HCT116 (cell line): ENCODE measurements at regions not wholly inside any gene's neighbourhood (a gene's known extent, or its start where the extent isn't known, plus 50 kb on each side); places are given as distances from the start of the nearest gene placed in this dataset.

Experiments
- ATAC-seq: fragments of 200-7000 bp; cut with Tn5 transposase; 2 replicates; pipeline ENCODE4 v1.9.1; 2020; ENCODE audit warnings: mild to moderate bottlenecking, moderate library complexity
- BruUV-seq: library from RNA; stranded (reverse); fragments of 400-500 nt; replicated peaks from 2 replicates; lab custom pipeline; 2021; lab: Mats Ljungman, UMichigan
- CTCF ChIA-PET: fragments of 300-600 bp; sonication (Branson Sonifier 250); formaldehyde crosslinking; loops from one replicate; lab custom pipeline; 2021; ENCODE audit warnings: antibody characterized with exemption; lab: Charles Lee
- POLR2A ChIA-PET: fragments of 300-600, 350-600 bp; sonication (Branson Sonifier 250); formaldehyde crosslinking; loops from one replicate; lab custom pipeline; 2021; ENCODE audit warnings: antibody characterized with exemption; lab: Charles Lee
- RAD21 ChIA-PET, 2 experiments: fragments of 300-600 bp; sonication (Branson Sonifier 250); formaldehyde crosslinking; loops; one replicate each; lab custom pipeline; 2023; ENCODE audit warnings: low total read pairs in 2 of 2; ENCODE audit not compliant: uncharacterized antibody in 2 of 2, unreplicated experiment in 2 of 2, low non-redundant PET in 1 of 2; lab: Charles Lee
- DNase-seq: peaks from one replicate; pipeline ENCODE4 v3.0.0-alpha.2; 2010; ENCODE audit warnings: low read depth, low spot score
- H2AFZ ChIP-seq: fragments of 200-600 bp; shearing (Covaris generic), sonication (generic); 2 replicates; pipeline ENCODE4 v1.6.1; 2017; ENCODE audit warnings: low read depth, mixed run types, mixed read lengths, antibody characterized with exemption, low read length; ENCODE audit not compliant: poor library complexity, severe bottlenecking
- H3K27ac ChIP-seq: 2 replicates; pipeline ENCODE4 v1.5.1; 2012; ENCODE audit warnings: low read depth, low read length
- H3K27me3 ChIP-seq: fragments of 200-600 bp; sonication (generic); 2 replicates; pipeline ENCODE4 v1.6.1; 2016; ENCODE audit warnings: mixed run types, low read length, mixed read lengths; ENCODE audit not compliant: insufficient read depth
- H3K36me3 ChIP-seq, 2 experiments: fragments of 200-500 bp in 1 of 2; fragments of 200-600 bp in 1 of 2; sonication (Bioruptor generic) in 1 of 2; sonication (generic) in 1 of 2; 2 replicates each; pipeline versions ENCODE4 v1.5.1 to v1.6.1; 2014 to 2016; ENCODE audit warnings: low read length in 2 of 2, inconsistent platforms in 1 of 2, mixed read lengths in 1 of 2, mixed run types in 1 of 2; ENCODE audit not compliant: insufficient read depth in 2 of 2, control insufficient read depth in 1 of 2
- H3K4me1 ChIP-seq, 2 experiments: fragments of 200-600 bp in 1 of 2; sonication (generic) in 1 of 2; 2 replicates each; pipeline versions ENCODE4 v1.5.1 to v1.6.1; 2012 to 2017; ENCODE audit warnings: low read length in 2 of 2, inconsistent platforms in 1 of 2, mild to moderate bottlenecking in 1 of 2, mixed read lengths in 1 of 2, mixed run types in 1 of 2, moderate library complexity in 1 of 2; ENCODE audit not compliant: insufficient read depth in 2 of 2, control insufficient read depth in 1 of 2
- H3K4me2 ChIP-seq: fragments of 200-600 bp; sonication (generic); 2 replicates; pipeline ENCODE4 v1.6.1; 2017; ENCODE audit warnings: mixed run types, low read length, mixed read lengths
- H3K4me3 ChIP-seq, 2 experiments: fragments of 200-600 bp in 1 of 2; sonication (generic) in 1 of 2; replicated peaks in 1 of 2; 2 replicates each; pipeline ENCODE4 v1.5.1; 2011 to 2016; ENCODE audit warnings: low read length in 2 of 2, control low read depth in 1 of 2, low read depth in 1 of 2, mild to moderate bottlenecking in 1 of 2, mixed read lengths in 1 of 2, mixed run types in 1 of 2
- H3K79me2 ChIP-seq: fragments of 200-600 bp; sonication (generic); 2 replicates; pipeline ENCODE4 v1.6.1; 2017; ENCODE audit warnings: mild to moderate bottlenecking, mixed run types, low read length, moderate library complexity, mixed read lengths; ENCODE audit not compliant: insufficient read depth
- H3K9ac ChIP-seq: fragments of 200-600 bp; sonication (generic); 2 replicates; pipeline ENCODE4 v1.6.1; 2016; ENCODE audit warnings: low read length, mixed read lengths
- H3K9me2 ChIP-seq: fragments of 200-600 bp; sonication (generic), shearing (Covaris generic); 2 replicates; pipeline ENCODE4 v1.6.1; 2017; ENCODE audit warnings: mixed run types, mild to moderate bottlenecking, moderate library complexity; ENCODE audit not compliant: insufficient read depth
- H3K9me3 ChIP-seq, 2 experiments: fragments of 200-500 bp in 1 of 2; fragments of 200-600 bp in 1 of 2; sonication (Bioruptor generic) in 1 of 2; sonication (generic) in 1 of 2; 2 replicates each; pipeline ENCODE4 v1.6.1; 2014 to 2017; ENCODE audit warnings: low read length in 2 of 2, mixed read lengths in 2 of 2, inconsistent platforms in 1 of 2, low read depth in 1 of 2, mild to moderate bottlenecking in 1 of 2, mixed run types in 1 of 2, moderate library complexity in 1 of 2; ENCODE audit not compliant: control insufficient read depth in 1 of 2, insufficient read depth in 1 of 2
- H4K20me1 ChIP-seq: fragments of 200-600 bp; sonication (generic), shearing (Covaris generic); 2 replicates; pipeline ENCODE4 v1.6.1; 2017; ENCODE audit warnings: mixed run types, mild to moderate bottlenecking, moderate library complexity; ENCODE audit not compliant: insufficient read depth
- CBX3 ChIP-seq: IDR thresholded peaks from 2 replicates; pipeline ENCODE4 v1.6.1; 2012; ENCODE audit warnings: low read depth
- EZH2phosphoT487 ChIP-seq: fragments of 200-600 bp; IDR thresholded peaks from 2 replicates; pipeline ENCODE4 v1.6.1; 2018; ENCODE audit warnings: antibody characterized with exemption, borderline replicate concordance
- FOSL1 ChIP-seq: IDR thresholded peaks from 2 replicates; pipeline ENCODE4 v1.6.1; 2012; ENCODE audit warnings: low read depth
- POLR2A ChIP-seq: IDR thresholded peaks from 2 replicates; pipeline ENCODE4 v1.7.0; 2011; ENCODE audit warnings: borderline replicate concordance; ENCODE audit not compliant: insufficient read depth, insufficient read length; ENCODE audit errors: extremely low read depth
- POLR2AphosphoS5 ChIP-seq: IDR thresholded peaks from 2 replicates; pipeline ENCODE4 v1.6.1; 2011; ENCODE audit warnings: mild to moderate bottlenecking, low read depth, low read length, moderate library complexity
- RAD21 ChIP-seq: IDR thresholded peaks from 2 replicates; pipeline ENCODE4 v1.6.1; 2012; ENCODE audit warnings: low read depth, mild to moderate bottlenecking
- intact Hi-C: fragments of 100-400 bp; cut with micrococcal nuclease; formaldehyde crosslinking; loops from 2 replicates; pipeline ENCODE4 v1.10.0; 2022
- TF ChIP-seq, protein P1 (sequence below): IDR thresholded peaks from 2 replicates; pipeline ENCODE4 v1.6.1; 2011; ENCODE audit warnings: mild to moderate bottlenecking, low read length, moderate library complexity; ENCODE audit not compliant: insufficient replicate concordance; ENCODE audit errors: extremely low read depth
- TF ChIP-seq, protein P2 (sequence below): IDR thresholded peaks from 2 replicates; pipeline ENCODE4 v1.6.1; 2012; ENCODE audit warnings: low read depth

DNA sequence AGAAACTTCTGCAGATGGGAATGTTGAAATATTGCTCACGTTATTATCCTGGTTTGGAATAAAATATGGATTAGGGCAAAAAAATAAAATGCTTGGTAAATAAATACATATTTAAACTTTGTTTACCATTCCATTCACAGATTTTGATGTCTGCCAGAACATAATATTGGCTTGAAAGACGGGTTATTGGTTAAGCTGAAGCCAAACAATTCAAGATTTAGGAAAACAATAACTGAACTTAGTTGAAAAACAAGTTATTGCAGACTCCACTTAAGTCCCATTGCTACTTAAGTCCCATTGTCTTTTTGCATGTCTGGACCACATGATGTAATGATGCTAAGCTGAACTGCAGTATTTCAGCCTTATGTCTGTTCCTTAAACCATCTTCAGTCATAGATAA lies 722.5 kb downstream of the FAT4 start:
- no TSS peak for BruUV-seq
- ChIA-PET POLR2A (no interaction called here), RAD21 (no interaction called here), CTCF (no interaction called here)
- Histone ChIP-seq H4K20me1 (no peaks in the 10 kb centered on the region), H3K79me2 (no peaks in the 10 kb centered on the region), H3K36me3 (no peaks in the 10 kb centered on the region), H3K27ac (no peak overlapping the region), H3K9ac (no peak overlapping the region), H3K9me2 (no peaks in the 10 kb centered on the region), H3K4me3 (no peak overlapping the region), H3K9me3 (no peaks in the 10 kb centered on the region), H3K27me3 (no peaks in the 10 kb centered on the region), H3K4me2 (no peak overlapping the region)
- ATAC-seq (no peak), DNase-seq (no peak)
- intact Hi-C loops, result no loop called here
- TF ChIP-seq EZH2phosphoT487 (no peak), POLR2A (no peak), POLR2AphosphoS5 (no peak), FOSL1 (no peak), CBX3 (no peak), RAD21 (no peak)
- TF ChIP-seq, protein P1, sequence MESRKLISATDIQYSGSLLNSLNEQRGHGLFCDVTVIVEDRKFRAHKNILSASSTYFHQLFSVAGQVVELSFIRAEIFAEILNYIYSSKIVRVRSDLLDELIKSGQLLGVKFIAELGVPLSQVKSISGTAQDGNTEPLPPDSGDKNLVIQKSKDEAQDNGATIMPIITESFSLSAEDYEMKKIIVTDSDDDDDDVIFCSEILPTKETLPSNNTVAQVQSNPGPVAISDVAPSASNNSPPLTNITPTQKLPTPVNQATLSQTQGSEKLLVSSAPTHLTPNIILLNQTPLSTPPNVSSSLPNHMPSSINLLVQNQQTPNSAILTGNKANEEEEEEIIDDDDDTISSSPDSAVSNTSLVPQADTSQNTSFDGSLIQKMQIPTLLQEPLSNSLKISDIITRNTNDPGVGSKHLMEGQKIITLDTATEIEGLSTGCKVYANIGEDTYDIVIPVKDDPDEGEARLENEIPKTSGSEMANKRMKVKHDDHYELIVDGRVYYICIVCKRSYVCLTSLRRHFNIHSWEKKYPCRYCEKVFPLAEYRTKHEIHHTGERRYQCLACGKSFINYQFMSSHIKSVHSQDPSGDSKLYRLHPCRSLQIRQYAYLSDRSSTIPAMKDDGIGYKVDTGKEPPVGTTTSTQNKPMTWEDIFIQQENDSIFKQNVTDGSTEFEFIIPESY, result no peak
- TF ChIP-seq, protein P2, sequence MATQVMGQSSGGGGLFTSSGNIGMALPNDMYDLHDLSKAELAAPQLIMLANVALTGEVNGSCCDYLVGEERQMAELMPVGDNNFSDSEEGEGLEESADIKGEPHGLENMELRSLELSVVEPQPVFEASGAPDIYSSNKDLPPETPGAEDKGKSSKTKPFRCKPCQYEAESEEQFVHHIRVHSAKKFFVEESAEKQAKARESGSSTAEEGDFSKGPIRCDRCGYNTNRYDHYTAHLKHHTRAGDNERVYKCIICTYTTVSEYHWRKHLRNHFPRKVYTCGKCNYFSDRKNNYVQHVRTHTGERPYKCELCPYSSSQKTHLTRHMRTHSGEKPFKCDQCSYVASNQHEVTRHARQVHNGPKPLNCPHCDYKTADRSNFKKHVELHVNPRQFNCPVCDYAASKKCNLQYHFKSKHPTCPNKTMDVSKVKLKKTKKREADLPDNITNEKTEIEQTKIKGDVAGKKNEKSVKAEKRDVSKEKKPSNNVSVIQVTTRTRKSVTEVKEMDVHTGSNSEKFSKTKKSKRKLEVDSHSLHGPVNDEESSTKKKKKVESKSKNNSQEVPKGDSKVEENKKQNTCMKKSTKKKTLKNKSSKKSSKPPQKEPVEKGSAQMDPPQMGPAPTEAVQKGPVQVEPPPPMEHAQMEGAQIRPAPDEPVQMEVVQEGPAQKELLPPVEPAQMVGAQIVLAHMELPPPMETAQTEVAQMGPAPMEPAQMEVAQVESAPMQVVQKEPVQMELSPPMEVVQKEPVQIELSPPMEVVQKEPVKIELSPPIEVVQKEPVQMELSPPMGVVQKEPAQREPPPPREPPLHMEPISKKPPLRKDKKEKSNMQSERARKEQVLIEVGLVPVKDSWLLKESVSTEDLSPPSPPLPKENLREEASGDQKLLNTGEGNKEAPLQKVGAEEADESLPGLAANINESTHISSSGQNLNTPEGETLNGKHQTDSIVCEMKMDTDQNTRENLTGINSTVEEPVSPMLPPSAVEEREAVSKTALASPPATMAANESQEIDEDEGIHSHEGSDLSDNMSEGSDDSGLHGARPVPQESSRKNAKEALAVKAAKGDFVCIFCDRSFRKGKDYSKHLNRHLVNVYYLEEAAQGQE, result no peak
- TF ChIP-seq, all 23 proteins: peak for 0
- Histone ChIP-seq H3K4me1 (no peaks in the 10 kb centered on the region), H2AFZ (no peak overlapping the region)
